WI38 (cell line): ENCODE measurements at regions not wholly inside any gene's neighbourhood (a gene's known extent, or its start where the extent isn't known, plus 50 kb on each side); places are given as distances from the start of the nearest gene placed in this dataset.

Experiments used
- H3K4me3 ChIP-seq: 2 replicates; pipeline ENCODE4 v1.5.1; 2011; ENCODE audit warnings: low read depth, mild to moderate bottlenecking, control low read depth, low read length
- CTCF ChIP-seq: IDR thresholded peaks from 2 replicates; pipeline ENCODE4 v1.5.1; 2012; ENCODE audit warnings: low read depth, mild to moderate bottlenecking, control low read depth, low read length

- no peak overlapping the region for H3K4me3 ChIP-seq
- TF ChIP-seq CTCF = no peak
Measured at GRCh38 chr14:76273346-76273745, 102.6 kb upstream of the ESRRB start.

- TF ChIP-seq CTCF = no peak
- no peak overlapping the region for H3K4me3 ChIP-seq
Measured at GRCh38 chr14:76274324-76274723, 101.6 kb upstream of the ESRRB start.

- H3K4me3 ChIP-seq = no peak overlapping the region
- no peak for TF ChIP-seq CTCF
Measured at GRCh38 chr14:76277586-76278130, 98.3 kb upstream of the ESRRB start.

GRCh38 chr14:76280221-76280620 lies 95.7 kb upstream of the ESRRB start:
- no peak for TF ChIP-seq CTCF
- H3K4me3 ChIP-seq = no peak overlapping the region

- H3K4me3 ChIP-seq = no peak overlapping the region
- TF ChIP-seq CTCF = no peak
Measured at GRCh38 chr14:76282581-76282980, 93.4 kb upstream of the ESRRB start.

- TF ChIP-seq CTCF = no peak
- H3K4me3 ChIP-seq = no peak overlapping the region
Measured at GRCh38 chr14:76287063-76287462, 88.9 kb upstream of the ESRRB start.

- TF ChIP-seq CTCF = no peak
- H3K4me3 ChIP-seq = no peak overlapping the region
Measured at GRCh38 chr14:76289276-76289675, 86.7 kb upstream of the ESRRB start.
